GM23248 (cell line): ENCODE measurements at regions not wholly inside any gene's neighbourhood (a gene's known extent, or its start where the extent isn't known, plus 50 kb on each side); places are given as distances from the start of the nearest gene placed in this dataset.

Source experiments
- DNase-seq: peaks from one replicate; pipeline ENCODE4 v3.0.0-alpha.2; 2015
- H2AFZ ChIP-seq: fragments of 200-600 bp; sonication (generic); 2 replicates; pipeline ENCODE4 v1.6.1; 2016; ENCODE audit warnings: antibody characterized with exemption
- H3F3A ChIP-seq: fragments of 200-600 bp; sonication (generic); 2 replicates; pipeline ENCODE4 v1.6.1; 2016; ENCODE audit warnings: mild to moderate bottlenecking, antibody characterized with exemption, mixed run types; ENCODE audit not compliant: insufficient read depth
- H3K27ac ChIP-seq: fragments of 200-600 bp; sonication (generic); 2 replicates; pipeline ENCODE4 v1.5.1; 2016; ENCODE audit warnings: mild to moderate bottlenecking
- H3K27me3 ChIP-seq: fragments of 200-600 bp; sonication (generic); replicated peaks from 2 replicates; pipeline ENCODE4 v1.6.1; 2016; ENCODE audit warnings: mild to moderate bottlenecking; ENCODE audit not compliant: insufficient read depth
- H3K36me3 ChIP-seq: fragments of 200-600 bp; sonication (generic); 2 replicates; pipeline ENCODE4 v1.6.1; 2016; ENCODE audit warnings: low read depth, mild to moderate bottlenecking
- H3K4me1 ChIP-seq: fragments of 200-600 bp; sonication (generic); 2 replicates; pipeline ENCODE4 v1.6.1; 2016; ENCODE audit warnings: mild to moderate bottlenecking; ENCODE audit not compliant: insufficient read depth
- H3K4me2 ChIP-seq: fragments of 200-600 bp; sonication (generic); one replicate; pipeline ENCODE4 v1.6.1; 2016; ENCODE audit warnings: mild to moderate bottlenecking; ENCODE audit not compliant: unreplicated experiment
- H3K4me3 ChIP-seq: fragments of 200-600 bp; sonication (generic); 2 replicates; pipeline ENCODE4 v1.5.1; 2016; ENCODE audit warnings: mild to moderate bottlenecking
- H3K79me2 ChIP-seq: fragments of 200-600 bp; sonication (generic); 2 replicates; pipeline ENCODE4 v1.6.1; 2016; ENCODE audit warnings: mild to moderate bottlenecking; ENCODE audit not compliant: insufficient read depth
- H3K9ac ChIP-seq: fragments of 200-600 bp; sonication (generic); 2 replicates; pipeline ENCODE4 v1.6.1; 2016; ENCODE audit warnings: mild to moderate bottlenecking
- H3K9me2 ChIP-seq: fragments of 200-600 bp; sonication (generic); 2 replicates; pipeline ENCODE4 v1.6.1; 2016; ENCODE audit warnings: mixed run types, mild to moderate bottlenecking, moderate library complexity; ENCODE audit not compliant: insufficient read depth
- H3K9me3 ChIP-seq: fragments of 200-600 bp; sonication (generic); one replicate; pipeline ENCODE4 v1.6.1; 2017; ENCODE audit warnings: low read depth
- H4K20me1 ChIP-seq: fragments of 200-600 bp; sonication (generic); 2 replicates; pipeline ENCODE4 v1.6.0; 2016; ENCODE audit not compliant: insufficient read depth
- EZH2 ChIP-seq: fragments of 200-600 bp; sonication (generic); IDR thresholded peaks from 2 replicates; pipeline ENCODE4 v1.6.1; 2018; ENCODE audit warnings: antibody characterized with exemption, mild to moderate bottlenecking; ENCODE audit not compliant: insufficient read depth, poor library complexity, severe bottlenecking
- EZH2phosphoT487 ChIP-seq: fragments of 200-600 bp; sonication (generic); IDR thresholded peaks from 2 replicates; pipeline ENCODE4 v1.6.1; 2018; ENCODE audit warnings: antibody characterized with exemption, moderate library complexity, mild to moderate bottlenecking, low read depth; ENCODE audit not compliant: insufficient read depth
- WGBS, 2 experiments: methylation state at CpG; one replicate each; pipeline ENCODE4 v1.1.6; 2015 to 2017; ENCODE audit warnings: low lambda C conversion rate in 2 of 2, low coverage in 1 of 2; ENCODE audit errors: missing lambda C conversion rate in 2 of 2; 5-methylcytosine and 5-hydroxymethylcytosine counted together
- in situ Hi-C: fragments of 300-500 bp; cut with MboI; formaldehyde crosslinking; loops from 2 replicates; pipeline ENCODE4 v1.15.0; 2020

- H4K20me1 ChIP-seq, result no peaks in the 10 kb centered on the region
- H3K36me3 ChIP-seq, result no peaks in the 10 kb centered on the region
- no peaks in the 10 kb centered on the region for H3K9me2 ChIP-seq
- no peaks in the 10 kb centered on the region for H3F3A ChIP-seq
- H3K4me2 ChIP-seq, result no peak overlapping the region
- H3K79me2 ChIP-seq, result no peaks in the 10 kb centered on the region
- peaks cover 13% of the 10 kb centered on the region for H3K27me3 ChIP-seq
- H3K9ac ChIP-seq, result no peak overlapping the region
- H3K4me3 ChIP-seq, result no peak overlapping the region
- in situ Hi-C loops, result no loop called here
- H3K27ac ChIP-seq, result no peak overlapping the region
- no peak overlapping the region for H2AFZ ChIP-seq
- WGBS, 2 experiments, result 11 to 33% methylated on average over 1 of the region's 1 CpG
- TF ChIP-seq EZH2 (no peak), EZH2phosphoT487 (no peak)
- H3K4me1 ChIP-seq, result no peaks in the 10 kb centered on the region
- no peaks in the 10 kb centered on the region for H3K9me3 ChIP-seq
- DNase-seq, result no peak
These were observed 276.0 kb upstream of the ZFHX3 start for GRCh38 chr16:73323880-73324279.

GRCh38 chr16:73322856-73323255 is 274.9 kb upstream of the ZFHX3 start:
- Histone ChIP-seq H3F3A (no peaks in the 10 kb centered on the region), H3K4me1 (no peaks in the 10 kb centered on the region), H3K36me3 (no peaks in the 10 kb centered on the region), H3K9ac (no peak overlapping the region), H3K4me2 (no peak overlapping the region), H3K9me3 (no peaks in the 10 kb centered on the region), H4K20me1 (no peaks in the 10 kb centered on the region), H3K4me3 (no peak overlapping the region), H3K27ac (no peak overlapping the region), H3K9me2 (no peaks in the 10 kb centered on the region), H2AFZ (no peak overlapping the region), H3K27me3 (peaks cover 13% of the 10 kb centered on the region), H3K79me2 (no peaks in the 10 kb centered on the region)
- DNase-seq, result no peak
- in situ Hi-C loops, result no loop called here
- WGBS, 2 experiments, result 21 to 36% methylated on average over 4 of the region's 4 CpGs
- TF ChIP-seq EZH2phosphoT487 (no peak), EZH2 (no peak)

- no peaks in the 10 kb centered on the region for H3K79me2 ChIP-seq
- in situ Hi-C loops, result no loop called here
- DNase-seq, result no peak
- WGBS, 2 experiments, result 5 to 6% methylated on average over 8 of the region's 8 CpGs
- H3K27ac ChIP-seq, result no peak overlapping the region
- H3K27me3 ChIP-seq, result peaks cover 13% of the 10 kb centered on the region
- H3F3A ChIP-seq, result no peaks in the 10 kb centered on the region
- H3K36me3 ChIP-seq, result no peaks in the 10 kb centered on the region
- no peaks in the 10 kb centered on the region for H3K4me1 ChIP-seq
- no peaks in the 10 kb centered on the region for H4K20me1 ChIP-seq
- no peak overlapping the region for H2AFZ ChIP-seq
- no peaks in the 10 kb centered on the region for H3K9me2 ChIP-seq
- no peak overlapping the region for H3K4me2 ChIP-seq
- H3K9me3 ChIP-seq, result no peaks in the 10 kb centered on the region
- no peak overlapping the region for H3K9ac ChIP-seq
- H3K4me3 ChIP-seq, result no peak overlapping the region
- TF ChIP-seq EZH2, result no peak
- TF ChIP-seq EZH2phosphoT487, result no peak
These were observed 273.9 kb upstream of the ZFHX3 start for GRCh38 chr16:73321853-73322252.

- Histone ChIP-seq H3K27ac (no peak overlapping the region), H3K9ac (no peak overlapping the region), H3K36me3 (no peaks in the 10 kb centered on the region), H3K27me3 (peaks cover 13% of the 10 kb centered on the region), H3K4me3 (no peak overlapping the region), H3K79me2 (no peaks in the 10 kb centered on the region), H3K4me2 (no peak overlapping the region), H4K20me1 (no peaks in the 10 kb centered on the region), H3K9me3 (no peaks in the 10 kb centered on the region), H3K4me1 (no peaks in the 10 kb centered on the region), H3K9me2 (no peaks in the 10 kb centered on the region), H2AFZ (no peak overlapping the region), H3F3A (no peaks in the 10 kb centered on the region)
- WGBS, 2 experiments, result 31 to 39% methylated on average over 8 of the region's 8 CpGs
- in situ Hi-C loops, result no loop called here
- TF ChIP-seq EZH2phosphoT487 (no peak), EZH2 (no peak)
- no peak for DNase-seq
These were observed 271.8 kb upstream of the ZFHX3 start for GRCh38 chr16:73319737-73320136.

GRCh38 chr16:73319261-73319660 is 271.3 kb upstream of the ZFHX3 start:
- TF ChIP-seq EZH2phosphoT487 (no peak), EZH2 (no peak)
- in situ Hi-C loops, result no loop called here
- 15 to 19% methylated on average over 10 of the region's 10 CpGs for WGBS, 2 experiments

More at GRCh38 chr16:73319261-73319660, 271.3 kb upstream of the ZFHX3 start:
- H3K9ac ChIP-seq, result no peak overlapping the region
- no peak overlapping the region for H2AFZ ChIP-seq
- no peaks in the 10 kb centered on the region for H4K20me1 ChIP-seq
- DNase-seq, result no peak
- H3K9me3 ChIP-seq, result no peaks in the 10 kb centered on the region
- no peak overlapping the region for H3K4me2 ChIP-seq
- H3K27me3 ChIP-seq, result peaks cover 13% of the 10 kb centered on the region
- no peaks in the 10 kb centered on the region for H3K9me2 ChIP-seq
- H3K79me2 ChIP-seq, result no peaks in the 10 kb centered on the region
- H3K4me1 ChIP-seq, result no peaks in the 10 kb centered on the region
- H3F3A ChIP-seq, result no peaks in the 10 kb centered on the region
- H3K4me3 ChIP-seq, result no peak overlapping the region
- H3K36me3 ChIP-seq, result no peaks in the 10 kb centered on the region
- no peak overlapping the region for H3K27ac ChIP-seq
